CD14-positive monocyte (primary cell): ENCODE measurements at regions not wholly inside any gene's neighbourhood (a gene's known extent, or its start where the extent isn't known, plus 50 kb on each side); places are given as distances from the start of the nearest gene placed in this dataset.

Source experiments
- DNase-seq, 3 donors: peaks; one replicate each; pipeline ENCODE4 v3.0.0-alpha.2; 2011 to 2022
- H2AFZ ChIP-seq: 2 replicates; pipeline ENCODE4 v1.6.0; 2012; ENCODE audit warnings: mild to moderate bottlenecking, low read depth, low read length, inconsistent platforms; ENCODE audit not compliant: insufficient read depth, poor library complexity, severe bottlenecking
- H3K27ac ChIP-seq, 2 donors: 1 replicate in 1 of 2; 2 replicates in 1 of 2; pipeline ENCODE4 v1.5.1; 2012 to 2013; ENCODE audit warnings: low read length in 2 of 2, control low read depth in 1 of 2, inconsistent platforms in 1 of 2, low read depth in 1 of 2, mild to moderate bottlenecking in 1 of 2
- H3K27me3 ChIP-seq, 2 donors: one replicate each; pipeline versions ENCODE4 v1.6.0 to v1.6.1; 2011 to 2013; ENCODE audit warnings: low read length in 2 of 2; ENCODE audit not compliant: control insufficient read depth in 2 of 2, insufficient read depth in 2 of 2
- H3K36me3 ChIP-seq, 2 donors: replicated peaks in 1 of 2; 1 replicate in 1 of 2; 2 replicates in 1 of 2; pipeline versions ENCODE4 v1.5.1 to v1.6.1; 2012 to 2013; ENCODE audit warnings: low read length in 2 of 2, control low read depth in 1 of 2, inconsistent platforms in 1 of 2, mild to moderate bottlenecking in 1 of 2; ENCODE audit not compliant: insufficient read depth in 2 of 2, control insufficient read depth in 1 of 2
- H3K4me1 ChIP-seq, 2 donors: 1 replicate in 1 of 2; 2 replicates in 1 of 2; pipeline versions ENCODE4 v1.5.1 to v1.6.1; 2012 to 2013; ENCODE audit warnings: low read length in 2 of 2, control low read depth in 1 of 2, inconsistent platforms in 1 of 2, mild to moderate bottlenecking in 1 of 2, moderate library complexity in 1 of 2; ENCODE audit not compliant: insufficient read depth in 2 of 2, control insufficient read depth in 1 of 2
- H3K4me2 ChIP-seq: replicated peaks from 2 replicates; pipeline ENCODE3; 2012; ENCODE audit warnings: low read length, moderate library complexity, mild to moderate bottlenecking; ENCODE audit not compliant: poor library complexity, severe bottlenecking; ENCODE audit errors: extremely low read depth
- H3K4me3 ChIP-seq, 3 experiments: fragments of 200-600 bp in 1 of 3; sonication (generic) in 1 of 3; replicated peaks in 1 of 3; 1 replicate in 2 of 3; 2 replicates in 1 of 3; pipeline ENCODE4 v1.5.1; 2011 to 2013; ENCODE audit warnings: low read length in 3 of 3, mild to moderate bottlenecking in 3 of 3, control low read depth in 2 of 3, low read depth in 2 of 3, inconsistent platforms in 1 of 3, moderate library complexity in 1 of 3
- H3K79me2 ChIP-seq: 2 replicates; pipeline ENCODE4 v1.6.0; 2012; ENCODE audit warnings: mild to moderate bottlenecking, control low read depth, inconsistent platforms, low read length, moderate library complexity; ENCODE audit not compliant: insufficient read depth
- H3K9ac ChIP-seq: 2 replicates; pipeline ENCODE4 v1.6.0; 2017; ENCODE audit warnings: low read length, mild to moderate bottlenecking; ENCODE audit not compliant: insufficient read depth, poor library complexity, severe bottlenecking
- H3K9me3 ChIP-seq, 2 donors: replicated peaks in 1 of 2; 1 replicate in 1 of 2; 2 replicates in 1 of 2; pipeline versions ENCODE4 v1.5.1 to v1.6.1; 2012 to 2013; ENCODE audit warnings: low read length in 2 of 2, control low read depth in 1 of 2; ENCODE audit not compliant: control insufficient read depth in 1 of 2, insufficient read depth in 1 of 2
- H4K20me1 ChIP-seq: 2 replicates; pipeline ENCODE4 v1.6.0; 2012; ENCODE audit warnings: mild to moderate bottlenecking, low read length, control low read depth, moderate library complexity; ENCODE audit not compliant: insufficient read depth
- H3K27ac Mint-ChIP-seq, 7 donors: one replicate each; pipeline ENCODE4 v1.8.0; 2020; ENCODE audit warnings: mild to moderate bottlenecking in 7 of 7, mixed read lengths in 7 of 7, moderate library complexity in 6 of 7, inconsistent platforms in 2 of 7
- H3K27me3 Mint-ChIP-seq, 3 donors: one replicate each; pipeline ENCODE4 v1.8.0; 2021 to 2022; ENCODE audit warnings: low read depth in 3 of 3, mild to moderate bottlenecking in 3 of 3, mixed read lengths in 3 of 3, moderate library complexity in 3 of 3, inconsistent platforms in 1 of 3
- H3K36me3 Mint-ChIP-seq, 2 donors: one replicate each; pipeline ENCODE4 v1.8.0; 2020; ENCODE audit warnings: mixed read lengths in 2 of 2, inconsistent platforms in 1 of 2, mild to moderate bottlenecking in 1 of 2
- H3K4me1 Mint-ChIP-seq: one replicate; pipeline ENCODE4 v1.8.0; 2020; ENCODE audit warnings: mild to moderate bottlenecking, mixed read lengths
- H3K4me3 Mint-ChIP-seq, 2 donors: one replicate each; pipeline ENCODE4 v1.8.0; 2020; ENCODE audit warnings: mild to moderate bottlenecking in 2 of 2, mixed read lengths in 2 of 2, moderate library complexity in 1 of 2
- H3K9me3 Mint-ChIP-seq, 7 donors: one replicate each; pipeline ENCODE4 v1.8.0; 2020 to 2022; ENCODE audit warnings: mixed read lengths in 7 of 7, mild to moderate bottlenecking in 6 of 7, moderate library complexity in 6 of 7, inconsistent platforms in 2 of 7
- CTCF ChIP-seq: fragments of 200-600 bp; IDR thresholded peaks from one replicate; pipeline ENCODE4 v1.8.0; 2022; ENCODE audit warnings: antibody characterized with exemption, mild to moderate bottlenecking
- WGBS: methylation state at CpG from one replicate; pipeline ENCODE4 v1.1.5; 2013; ENCODE audit warnings: missing lambda C conversion rate; ENCODE audit not compliant: insufficient coverage; 5-methylcytosine and 5-hydroxymethylcytosine counted together
- intact Hi-C, 2 donors: fragments of 100-400 bp; cut with micrococcal nuclease; formaldehyde crosslinking; loops; one replicate each; pipeline versions ENCODE4 v1.15.0 to v1.15.1; 2023

GRCh38 chr21:16590641-16591292, 861.0 kb downstream of the USP25 start:
- Mint-ChIP-seq H3K4me1 (no peaks in the 10 kb centered on the region), H3K36me3 (no peaks in the 10 kb centered on the region), H3K4me3 (no peak overlapping the region), H3K27me3 (no peaks in the 10 kb centered on the region), H3K27ac (no peak overlapping the region), H3K9me3 (peaks cover 0 to 2% (median 0%) of the 10 kb centered on the region in 7 donors)
- no peaks in the 10 kb centered on the region for H3K36me3 ChIP-seq
- no peaks in the 10 kb centered on the region for H3K79me2 ChIP-seq
- no peak for DNase-seq
- H3K9ac ChIP-seq, result no peak overlapping the region
- H3K4me2 ChIP-seq, result no peak overlapping the region
- H3K27ac ChIP-seq, result no peak overlapping the region
- intact Hi-C loops, result no loop called here
- H3K27me3 ChIP-seq, result no peaks in the 10 kb centered on the region
- no peaks in the 10 kb centered on the region for H3K9me3 ChIP-seq
- WGBS, result no CpG with 5 or more reads among the region's 5 CpGs
- H4K20me1 ChIP-seq, result no peaks in the 10 kb centered on the region
- no peak overlapping the region for H2AFZ ChIP-seq
- H3K4me1 ChIP-seq, result peaks cover 5 to 13% of the 10 kb centered on the region in 2 donors
- no peak for TF ChIP-seq CTCF
- H3K4me3 ChIP-seq, result no peak overlapping the region

GRCh38 chr21:16592381-16592780, 862.6 kb downstream of the USP25 start:
- Mint-ChIP-seq H3K4me3 (no peak overlapping the region), H3K36me3 (no peaks in the 10 kb centered on the region), H3K27ac (no peak overlapping the region), H3K9me3 (peaks cover 0 to 3% (median 0%) of the 10 kb centered on the region in 7 donors), H3K27me3 (no peaks in the 10 kb centered on the region), H3K4me1 (no peaks in the 10 kb centered on the region)
- Histone ChIP-seq H3K27me3 (no peaks in the 10 kb centered on the region), H3K27ac (no peak overlapping the region), H3K9me3 (no peaks in the 10 kb centered on the region), H3K4me3 (no peak overlapping the region), H3K79me2 (no peaks in the 10 kb centered on the region), H3K4me2 (no peak overlapping the region), H3K4me1 (peaks cover 5 to 6% of the 10 kb centered on the region in 2 donors), H3K36me3 (no peaks in the 10 kb centered on the region), H4K20me1 (no peaks in the 10 kb centered on the region), H2AFZ (no peak overlapping the region), H3K9ac (no peak overlapping the region)
- no peak for DNase-seq
- intact Hi-C loops, result no loop called here
- WGBS, result 67% methylated on average over 1 of the region's 5 CpGs
- no peak for TF ChIP-seq CTCF
